ENCODE measurements at regions not wholly inside any gene's neighbourhood (a gene's known extent, or its start where the extent isn't known, plus 50 kb on each side); places are given as distances from the start of the nearest gene placed in this dataset.

- DNase-seq: no peak
These were observed 231.1 kb upstream of the ADARB2 start for GRCh38 chr10:1968257-1969033.

- DNase-seq: no peak
These were observed 229.5 kb upstream of the ADARB2 start for GRCh38 chr10:1966712-1967376.

- DNase-seq: no peak
These were observed 227.2 kb upstream of the ADARB2 start for GRCh38 chr10:1964476-1964875.

DNA sequence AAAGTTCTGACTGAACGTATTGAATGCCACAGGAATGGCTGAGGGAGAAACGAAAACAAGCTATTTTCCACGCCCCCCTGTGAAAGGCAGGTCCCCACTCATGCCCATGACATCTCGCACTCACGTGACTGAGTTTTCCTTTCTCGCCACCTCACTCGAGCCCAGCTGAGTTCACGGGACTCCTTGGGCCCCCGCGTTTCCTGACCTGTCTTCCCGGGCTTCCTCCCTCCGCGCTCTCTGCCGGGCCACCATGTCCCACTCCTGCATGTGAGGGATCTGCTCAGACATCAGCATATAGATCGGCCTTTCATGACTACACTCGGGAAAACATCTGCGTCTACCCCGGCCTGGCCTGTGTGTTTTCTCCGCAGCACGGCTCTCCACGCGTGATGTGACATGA lies 226.0 kb upstream of the ADARB2 start:
- DNase-seq: no peak

DNA sequence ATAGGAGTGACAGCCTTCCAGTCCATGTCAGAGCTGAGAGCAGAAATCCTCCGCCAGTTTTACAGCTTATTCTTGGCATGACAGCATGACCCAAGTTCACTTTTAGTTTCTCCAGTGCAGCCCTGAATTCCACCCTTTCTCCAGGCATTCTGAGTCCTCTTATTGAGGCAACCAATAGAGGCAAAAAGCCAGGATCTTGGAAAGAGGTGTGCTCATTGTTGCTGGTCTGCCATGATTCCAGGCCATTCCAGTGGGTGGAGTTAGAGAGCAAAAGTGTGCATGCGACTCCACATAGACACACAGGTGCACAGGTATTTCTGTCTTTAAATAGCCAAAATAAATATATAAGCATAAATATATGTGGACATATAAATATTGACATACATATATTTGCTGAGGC lies 224.7 kb upstream of the ADARB2 start:
- DNase-seq: no peak

GRCh38 chr10:1960982-1961381 lies 223.7 kb upstream of the ADARB2 start:
- no peak for DNase-seq

- no peak for DNase-seq
These were observed 219.7 kb upstream of the ADARB2 start for GRCh38 chr10:1957057-1957456.

- DNase-seq: no peak
These were observed 217.0 kb upstream of the ADARB2 start for GRCh38 chr10:1954300-1954699.

GRCh38 chr10:1952126-1953095 lies 215.1 kb upstream of the ADARB2 start:
- no peak for DNase-seq

DNA sequence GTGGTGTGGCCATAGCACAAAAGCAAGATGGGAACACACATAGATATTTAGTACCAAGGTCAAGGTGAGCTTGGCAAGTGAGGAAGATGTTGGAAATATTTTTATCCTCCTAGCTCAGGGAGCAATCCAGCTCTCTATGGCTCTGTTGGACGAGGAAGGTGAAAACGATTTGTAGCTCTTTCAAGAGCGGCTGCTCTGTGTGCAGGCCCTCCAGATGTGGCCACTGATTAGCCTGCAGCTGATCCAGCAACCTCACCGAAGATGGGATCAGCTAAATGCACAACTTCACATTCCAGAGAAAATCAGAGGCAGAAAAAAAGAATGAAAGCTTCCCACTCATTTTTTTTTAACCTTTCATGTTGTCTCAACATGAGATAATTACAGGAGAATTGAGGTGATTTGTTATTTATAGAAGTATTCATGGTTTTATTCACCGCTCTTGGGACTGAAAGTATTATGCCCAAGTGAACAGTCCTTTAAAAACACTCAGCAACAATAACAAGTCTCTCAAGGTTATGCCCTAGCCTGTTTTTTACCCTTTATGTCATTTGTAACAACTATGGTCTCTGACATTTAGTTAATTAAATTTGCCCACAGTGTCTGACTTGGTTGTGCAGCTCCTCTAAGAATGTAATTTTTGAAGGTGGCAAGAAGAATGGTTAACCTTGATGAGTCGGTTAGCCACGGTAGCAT lies 213.6 kb upstream of the ADARB2 start:
- DNase-seq: no peak

GRCh38 chr10:1947464-1948003 lies 210.2 kb upstream of the ADARB2 start:
- DNase-seq: no peak

DNA sequence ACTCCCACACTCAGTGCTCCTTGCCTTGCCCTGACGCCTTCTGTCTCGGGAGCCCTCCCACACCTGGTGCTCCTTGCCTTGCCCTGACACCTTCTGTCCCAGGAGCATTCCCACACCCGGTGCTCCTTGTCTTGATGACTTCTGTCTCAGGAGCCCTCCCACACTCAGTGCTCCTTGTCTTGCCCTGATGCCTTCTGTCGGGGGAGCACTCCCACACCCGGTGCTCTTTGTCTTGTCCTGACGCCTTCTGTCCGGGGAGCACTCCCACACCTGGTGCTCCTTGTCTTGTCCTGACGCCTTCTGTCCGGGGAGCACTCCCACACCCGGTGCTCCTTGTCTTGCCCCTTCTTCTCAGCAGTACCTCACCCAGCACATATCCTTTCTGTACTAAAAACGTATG lies 207.2 kb upstream of the ADARB2 start:
- no peak for DNase-seq

DNA sequence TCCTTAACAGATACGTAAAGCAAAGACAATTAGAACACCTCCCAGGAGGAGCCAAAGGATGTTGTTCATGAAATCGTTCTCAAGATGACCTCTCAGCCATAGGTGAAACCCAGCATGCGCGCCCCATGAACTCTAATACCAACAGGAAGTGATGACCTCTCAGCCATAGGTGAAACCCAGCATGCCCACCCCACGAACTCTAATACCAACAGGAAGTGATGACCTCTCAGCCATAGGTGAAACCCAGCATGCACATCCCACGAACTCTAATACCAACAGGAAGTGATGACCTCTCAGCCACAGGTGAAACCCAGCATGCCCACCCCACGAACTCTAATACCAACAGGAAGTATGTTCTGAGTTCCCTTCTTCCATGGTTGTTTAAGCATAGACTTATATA lies 205.2 kb upstream of the ADARB2 start:
- no peak for DNase-seq

DNA sequence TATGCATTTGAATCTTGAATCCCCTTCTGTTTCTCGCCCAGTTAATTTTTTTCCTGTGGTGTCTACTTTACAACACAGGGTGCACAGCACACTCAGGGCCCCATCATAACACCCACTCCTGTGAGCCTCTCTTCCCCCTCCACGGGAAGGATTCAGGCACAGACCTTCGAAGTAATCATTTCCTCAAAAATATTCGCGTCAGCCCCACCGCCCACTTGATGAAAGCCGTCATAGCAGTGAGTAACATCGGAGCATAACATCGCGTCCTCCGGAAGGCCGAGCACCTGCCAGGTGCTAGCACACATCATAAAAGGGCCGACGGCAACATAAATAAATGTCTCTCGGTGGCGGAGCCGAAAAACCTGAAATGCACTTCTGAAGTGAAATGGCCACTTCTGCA lies 201.7 kb upstream of the ADARB2 start:
- DNase-seq: peak; percentile 43 to 65

- peak in 1 of 2 donors; percentile 51 for DNase-seq
These were observed 201.0 kb upstream of the ADARB2 start for GRCh38 chr10:1938317-1938716.

DNA sequence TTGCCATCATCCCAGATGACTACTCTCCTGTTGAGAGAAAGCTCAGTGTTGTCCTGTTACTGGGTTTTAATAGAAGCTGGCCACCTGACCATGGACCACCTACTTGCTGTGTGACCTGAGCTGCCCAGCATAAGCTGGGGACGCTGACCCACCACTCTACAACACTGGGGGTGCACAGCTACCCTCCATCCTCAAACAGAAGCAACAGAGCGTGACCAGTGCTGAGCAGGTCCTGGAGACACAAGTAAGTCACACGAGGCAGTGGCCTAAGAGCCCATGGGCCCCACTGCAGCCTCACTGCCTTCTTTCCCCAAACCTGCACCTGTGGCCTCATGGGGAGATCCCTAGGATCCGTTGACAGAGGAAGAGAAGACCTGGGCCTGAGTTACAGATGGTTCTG lies 198.6 kb upstream of the ADARB2 start:
- DNase-seq: no peak

GRCh38 chr10:1933215-1933614 lies 195.9 kb upstream of the ADARB2 start:
- DNase-seq: no peak

DNA sequence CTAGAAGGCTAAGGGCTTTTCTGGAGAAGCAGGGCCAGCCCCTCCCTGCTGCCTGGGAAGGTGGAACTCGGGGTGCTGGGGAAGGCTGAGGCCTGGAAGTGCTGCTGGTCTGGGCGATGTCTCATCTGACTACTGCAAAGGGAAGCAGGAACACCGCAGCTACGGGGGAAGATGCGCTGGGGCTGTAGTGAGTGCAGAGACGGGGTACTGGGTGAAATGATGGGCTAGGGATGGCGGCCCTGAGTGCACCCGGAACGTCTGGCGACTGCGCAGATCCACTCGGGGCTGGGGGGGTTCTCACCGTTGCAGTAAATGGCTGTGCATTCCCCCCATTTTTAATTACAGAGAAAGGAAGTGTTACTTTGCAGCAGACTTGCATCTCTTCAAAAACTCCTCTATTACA lies 195.4 kb upstream of the ADARB2 start:
- DNase-seq: no peak

DNA sequence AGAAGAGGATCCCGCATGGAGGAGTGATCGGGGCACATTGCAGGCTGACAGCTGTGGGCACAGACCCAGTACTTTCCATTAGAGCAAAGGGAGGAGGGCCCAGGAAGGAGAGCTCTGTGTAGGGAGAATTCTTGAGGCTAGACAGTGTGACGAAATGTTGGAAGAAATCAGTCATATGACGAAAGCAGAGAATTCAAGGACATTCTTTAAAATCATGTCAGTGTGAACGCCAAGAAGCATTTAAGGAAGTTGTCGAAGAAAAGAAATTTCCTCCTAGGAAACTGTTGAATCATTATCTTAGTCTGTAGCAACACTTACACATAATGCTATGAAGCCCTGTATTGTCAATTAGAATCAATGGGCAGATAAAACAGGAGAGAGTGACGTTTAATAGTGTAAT lies 191.3 kb upstream of the ADARB2 start:
- DNase-seq: no peak

GRCh38 chr10:1923998-1924397 lies 186.7 kb upstream of the ADARB2 start:
- no peak for DNase-seq

DNA sequence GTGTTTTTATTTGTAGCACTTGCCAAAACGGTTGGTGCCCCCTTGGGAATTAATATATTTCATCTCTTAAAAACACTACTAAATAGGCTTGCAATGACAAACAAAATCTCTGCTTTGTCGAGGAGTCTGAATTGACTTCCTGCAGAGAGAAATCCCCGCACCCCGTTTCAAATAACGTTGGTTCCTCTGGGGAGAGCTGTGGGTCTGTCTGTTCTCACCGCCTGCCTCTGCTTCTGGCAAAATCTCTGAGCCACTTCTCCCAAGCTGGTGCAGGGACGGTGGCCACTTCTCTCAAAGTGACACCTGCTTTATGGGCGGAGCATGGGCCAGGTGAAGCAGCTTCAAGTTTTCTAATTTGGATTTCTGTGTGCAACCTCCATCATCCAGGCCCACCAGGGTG lies 186.3 kb upstream of the ADARB2 start:
- no peak for DNase-seq

DNA sequence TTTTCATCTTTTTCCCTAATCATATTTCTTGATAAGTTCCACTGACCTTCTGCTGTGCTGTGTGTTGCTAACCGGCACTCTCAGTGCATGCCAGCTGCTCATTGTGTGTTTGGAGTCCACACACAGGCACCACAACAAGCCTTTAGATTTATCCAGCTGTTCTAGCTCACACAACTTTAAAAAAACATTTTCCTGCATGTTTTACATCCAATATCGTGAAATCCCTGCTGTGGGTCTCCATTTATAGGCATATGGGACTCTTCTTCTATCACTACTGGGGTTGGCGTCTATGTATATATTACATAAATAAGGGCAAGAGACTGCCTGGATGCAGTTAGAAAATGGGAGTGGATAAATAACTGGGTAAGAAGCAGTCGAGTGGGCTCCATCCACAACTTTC lies 183.6 kb upstream of the ADARB2 start:
- no peak for DNase-seq

DNA sequence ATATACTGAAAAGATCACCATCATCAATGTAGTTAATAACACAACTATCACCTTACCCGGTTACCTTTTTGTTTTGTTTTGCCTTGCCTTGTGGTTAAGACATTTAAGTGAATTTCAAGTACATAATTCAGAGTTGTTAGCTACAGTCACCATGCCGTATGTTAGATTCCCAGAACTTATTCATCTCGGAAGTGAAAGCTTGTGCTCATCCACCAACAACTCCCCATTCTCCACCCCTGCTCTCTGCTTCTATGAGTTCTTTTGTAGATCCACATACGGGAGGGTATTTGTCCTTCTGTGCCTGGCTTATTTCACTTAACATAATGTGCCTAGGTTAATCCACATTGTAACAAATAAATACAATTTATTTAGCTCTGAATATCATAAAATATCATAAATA lies 182.8 kb upstream of the ADARB2 start:
- DNase-seq: no peak
